Uterus (tissue), 2 donors: ENCODE measurements at regions not wholly inside any gene's neighbourhood (a gene's known extent, or its start where the extent isn't known, plus 50 kb on each side); places are given as distances from the start of the nearest gene placed in this dataset.

Experiments
- POLR2A ChIP-seq, 2 donors: fragments of 450-650 bp; IDR thresholded peaks; one replicate each; pipeline ENCODE4 v1.6.1; 2016; ENCODE audit warnings: antibody characterized with exemption in 2 of 2, mild to moderate bottlenecking in 1 of 2, moderate library complexity in 1 of 2
- TF ChIP-seq, protein P1 (sequence below), 4 experiments: fragments of 200-600 bp in 2 of 4; fragments of 450-650 bp in 2 of 4; sonication (generic) in 2 of 4; IDR thresholded peaks; one replicate each; pipeline ENCODE4 v1.5.1; 2016 to 2019; ENCODE audit warnings: antibody characterized with exemption in 4 of 4, mild to moderate bottlenecking in 2 of 4, moderate library complexity in 1 of 4

DNA sequence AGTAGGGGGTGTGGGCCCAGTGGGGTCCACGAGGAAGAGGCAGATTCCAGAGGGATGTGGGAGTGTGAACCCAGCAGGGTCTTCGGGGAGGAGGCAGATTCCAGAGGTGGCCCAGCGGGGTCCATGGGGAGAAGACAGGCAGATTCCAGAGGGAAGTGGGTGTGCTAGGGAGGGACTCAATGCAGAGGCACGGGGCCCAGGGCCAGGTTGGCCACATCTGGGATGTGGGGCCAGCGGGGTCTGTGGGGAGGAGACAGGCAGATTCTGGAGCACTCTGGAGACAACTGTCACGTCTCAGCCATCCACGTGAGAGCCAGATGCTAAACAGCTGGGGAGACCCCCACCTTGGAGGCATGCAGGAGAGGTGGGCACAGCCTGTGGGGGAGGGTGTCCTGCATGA is 582.6 kb downstream of the TBC1D22A start:
- TF ChIP-seq, protein P1, sequence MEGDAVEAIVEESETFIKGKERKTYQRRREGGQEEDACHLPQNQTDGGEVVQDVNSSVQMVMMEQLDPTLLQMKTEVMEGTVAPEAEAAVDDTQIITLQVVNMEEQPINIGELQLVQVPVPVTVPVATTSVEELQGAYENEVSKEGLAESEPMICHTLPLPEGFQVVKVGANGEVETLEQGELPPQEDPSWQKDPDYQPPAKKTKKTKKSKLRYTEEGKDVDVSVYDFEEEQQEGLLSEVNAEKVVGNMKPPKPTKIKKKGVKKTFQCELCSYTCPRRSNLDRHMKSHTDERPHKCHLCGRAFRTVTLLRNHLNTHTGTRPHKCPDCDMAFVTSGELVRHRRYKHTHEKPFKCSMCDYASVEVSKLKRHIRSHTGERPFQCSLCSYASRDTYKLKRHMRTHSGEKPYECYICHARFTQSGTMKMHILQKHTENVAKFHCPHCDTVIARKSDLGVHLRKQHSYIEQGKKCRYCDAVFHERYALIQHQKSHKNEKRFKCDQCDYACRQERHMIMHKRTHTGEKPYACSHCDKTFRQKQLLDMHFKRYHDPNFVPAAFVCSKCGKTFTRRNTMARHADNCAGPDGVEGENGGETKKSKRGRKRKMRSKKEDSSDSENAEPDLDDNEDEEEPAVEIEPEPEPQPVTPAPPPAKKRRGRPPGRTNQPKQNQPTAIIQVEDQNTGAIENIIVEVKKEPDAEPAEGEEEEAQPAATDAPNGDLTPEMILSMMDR (IDR thresholded peaks at IDR 0.05) = no peak
- TF ChIP-seq POLR2A (IDR thresholded peaks at IDR 0.05) = no peak
